ENCODE measurements at regions not wholly inside any gene's neighbourhood (a gene's known extent, or its start where the extent isn't known, plus 50 kb on each side); places are given as distances from the start of the nearest gene placed in this dataset.
A peak's percentile ranks its signal among the peaks of the same experiment; 100 is the strongest.

DNA sequence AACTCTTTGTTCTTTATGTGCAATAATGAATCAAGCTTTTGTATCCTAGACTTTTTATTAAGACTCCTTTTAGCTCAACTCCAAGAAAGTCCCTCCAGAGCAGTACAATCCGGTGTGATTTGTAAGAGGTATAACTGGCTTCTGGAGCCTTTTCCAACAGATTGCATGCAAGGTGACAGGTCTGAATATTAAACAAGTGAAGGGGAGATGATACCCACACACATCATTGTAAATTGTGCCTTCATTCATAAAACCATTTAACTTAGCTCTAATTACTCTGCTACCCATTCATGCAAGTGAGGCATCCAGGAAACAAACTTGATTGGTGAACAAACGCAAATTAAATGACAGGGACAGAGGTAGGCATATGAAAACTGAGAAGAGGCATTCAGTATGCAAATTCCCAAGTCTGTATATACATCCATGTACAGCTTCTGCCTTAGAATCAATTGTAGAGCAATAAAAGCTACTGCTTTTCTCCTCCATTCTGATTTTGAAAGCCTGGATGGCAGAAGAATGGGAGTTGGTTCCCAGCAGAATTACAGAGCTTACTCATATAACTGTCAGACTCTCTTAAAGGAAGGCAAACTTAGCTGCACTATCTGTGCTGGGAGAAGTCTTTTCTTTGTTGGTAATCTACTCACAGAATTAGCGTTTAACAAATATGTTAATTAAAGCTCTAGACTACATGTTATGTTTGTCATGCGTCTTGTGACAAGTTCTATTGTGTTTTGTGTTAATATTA lies 261.0 kb upstream of the CDH6 start:
- no peak for DNase-seq

DNA sequence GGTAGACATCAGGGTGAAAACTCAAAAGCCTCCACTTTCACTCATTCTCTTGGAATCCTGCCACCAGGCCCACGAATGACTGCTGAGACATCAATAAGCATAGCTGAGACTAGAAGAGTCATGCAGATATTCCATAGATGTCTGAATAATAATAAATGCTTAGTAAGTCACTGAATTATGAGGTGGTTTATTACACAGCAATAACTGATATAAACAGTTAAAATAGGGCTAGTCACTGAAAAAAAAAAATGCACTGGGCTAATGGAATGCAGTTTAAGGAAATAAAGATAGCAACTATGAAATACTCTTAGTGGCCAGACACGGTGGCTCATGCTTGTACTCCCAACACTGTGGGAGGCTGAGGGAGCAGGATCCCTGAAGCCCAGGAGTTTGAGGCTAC lies 262.8 kb upstream of the CDH6 start:
- DNase-seq: no peak

DNA sequence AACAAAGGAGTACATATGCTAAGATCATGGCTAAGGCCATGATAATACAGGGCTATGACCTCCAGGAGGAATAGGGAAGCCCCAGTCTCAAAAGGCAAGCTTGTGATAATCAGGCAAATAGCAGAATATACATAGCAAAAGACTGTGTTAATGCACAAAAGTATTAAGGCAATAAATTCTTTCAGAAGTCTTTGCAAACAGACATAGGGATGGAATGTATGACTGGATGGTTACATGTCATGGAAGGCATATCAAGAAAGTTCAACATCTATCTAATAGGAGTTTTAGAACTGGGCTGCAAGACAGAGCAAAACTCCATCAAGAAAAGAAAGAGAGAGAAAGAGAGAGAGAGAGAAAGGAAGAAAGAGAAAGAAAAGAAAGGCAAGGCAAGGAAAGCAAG lies 264.5 kb upstream of the CDH6 start:
- no peak for DNase-seq

DNA sequence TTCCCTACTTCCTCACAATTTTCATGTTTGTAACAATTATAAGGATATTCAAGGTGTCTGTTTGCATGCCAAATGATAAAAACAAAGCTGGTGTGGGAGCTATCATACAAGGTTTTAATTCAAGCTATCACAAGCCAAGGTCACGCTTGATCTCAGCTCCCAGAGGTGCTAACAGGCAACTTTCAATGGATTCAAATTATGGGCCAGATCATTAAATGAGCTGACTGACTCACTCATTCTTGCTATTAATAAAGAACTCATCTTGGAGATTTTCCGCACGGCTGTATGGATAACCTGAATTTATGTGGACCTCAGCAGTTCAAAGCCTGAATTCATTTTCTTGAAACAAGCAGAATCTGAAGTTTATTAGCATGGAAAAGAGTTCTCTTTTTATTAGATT lies 267.3 kb upstream of the CDH6 start:
- DNase-seq: no peak

DNA sequence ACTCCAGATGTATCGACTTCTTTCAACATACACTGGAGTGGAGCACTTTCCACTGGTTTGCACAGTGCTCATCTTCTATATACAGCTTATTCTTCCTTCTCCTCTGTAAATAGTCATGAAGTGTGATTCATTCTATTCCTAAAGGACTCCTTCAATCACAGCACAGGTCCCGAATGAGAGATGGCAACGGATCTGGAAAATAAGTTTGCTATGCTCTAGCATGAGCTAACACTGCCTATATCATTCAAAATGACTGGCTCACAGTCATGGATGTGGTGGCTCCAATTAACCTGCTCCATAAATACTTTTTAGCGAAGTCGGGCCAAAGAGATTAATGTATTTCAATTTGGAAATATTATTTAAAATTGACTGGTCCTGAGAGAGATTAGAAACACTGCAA lies 272.1 kb upstream of the CDH6 start:
- no peak for DNase-seq

DNA sequence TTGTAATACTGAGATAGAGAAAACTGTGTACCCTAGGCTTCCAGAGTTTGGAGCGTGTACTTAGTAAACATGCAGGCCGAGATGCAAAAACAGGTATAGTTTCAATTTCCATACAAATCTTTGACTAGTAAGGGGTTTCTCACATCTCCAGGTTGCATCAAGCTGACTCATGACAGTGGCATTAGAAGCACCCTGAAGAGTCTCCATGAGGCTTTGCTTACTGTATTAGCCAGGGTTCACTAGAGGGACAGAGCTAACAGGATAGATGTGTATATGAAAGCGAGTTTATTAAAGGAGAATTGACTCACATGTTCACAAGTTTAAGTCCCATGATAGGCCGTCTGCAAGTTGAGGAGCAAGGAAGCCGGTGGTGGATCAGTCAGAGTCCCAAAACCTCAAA lies 275.3 kb upstream of the CDH6 start:
- no peak for DNase-seq

DNA sequence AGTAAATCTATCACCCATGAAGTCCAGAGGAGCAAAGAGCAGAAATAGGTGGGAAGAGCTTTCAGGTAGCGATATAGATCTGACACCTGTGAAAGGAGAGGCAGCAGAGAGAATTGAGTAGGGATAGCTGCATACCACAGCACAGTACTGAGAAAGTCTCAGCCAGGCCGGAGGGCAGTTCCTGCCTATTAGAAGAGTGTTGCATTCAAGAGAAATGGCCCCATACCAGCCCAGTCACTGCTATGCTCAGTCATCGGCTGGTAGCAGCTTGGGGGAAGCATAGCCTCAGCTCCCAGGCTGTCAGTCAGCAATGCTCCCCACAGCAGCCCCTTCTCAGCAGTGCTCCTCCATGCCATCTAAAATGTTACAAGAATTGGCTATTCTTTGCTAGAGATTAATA lies 285.1 kb upstream of the CDH6 start:
- DNase-seq: no peak

DNA sequence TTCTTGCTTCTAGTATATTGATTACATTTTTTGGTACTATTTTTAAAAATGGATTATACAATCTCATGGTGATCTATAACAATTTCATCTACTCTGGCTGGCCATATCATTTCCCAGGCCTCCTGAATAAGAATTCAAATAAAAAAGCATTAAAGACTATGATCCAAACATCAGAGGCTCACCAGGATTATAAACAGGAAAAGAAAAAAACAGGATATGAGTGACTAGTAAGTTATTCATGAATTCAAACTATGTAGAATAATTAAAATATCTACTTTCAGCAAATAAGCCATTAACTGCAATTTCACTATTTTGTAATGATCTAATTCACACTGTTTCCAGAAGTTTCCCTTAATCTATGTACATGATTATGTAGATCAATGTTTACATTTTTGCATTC lies 293.1 kb upstream of the CDH6 start:
- no peak for DNase-seq

DNA sequence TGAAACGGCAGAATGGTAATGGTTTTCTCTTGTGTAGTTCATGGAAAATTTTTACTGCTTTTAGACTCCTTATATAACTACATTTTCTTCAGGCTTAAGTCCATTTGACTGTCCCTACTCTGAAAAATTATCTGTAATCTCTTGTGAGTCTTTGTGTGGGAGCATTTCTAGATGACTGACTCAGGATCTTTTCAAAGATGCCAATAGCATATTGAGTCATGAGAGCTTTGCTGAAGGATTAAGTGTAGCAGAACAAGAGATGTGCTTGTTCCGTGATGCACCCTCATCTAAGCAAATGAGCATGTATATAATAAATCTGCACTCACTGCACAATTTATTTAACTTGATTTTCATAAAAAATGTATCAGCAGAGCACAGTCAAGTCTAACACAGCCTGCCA lies 298.7 kb upstream of the CDH6 start:
- no peak for DNase-seq

DNA sequence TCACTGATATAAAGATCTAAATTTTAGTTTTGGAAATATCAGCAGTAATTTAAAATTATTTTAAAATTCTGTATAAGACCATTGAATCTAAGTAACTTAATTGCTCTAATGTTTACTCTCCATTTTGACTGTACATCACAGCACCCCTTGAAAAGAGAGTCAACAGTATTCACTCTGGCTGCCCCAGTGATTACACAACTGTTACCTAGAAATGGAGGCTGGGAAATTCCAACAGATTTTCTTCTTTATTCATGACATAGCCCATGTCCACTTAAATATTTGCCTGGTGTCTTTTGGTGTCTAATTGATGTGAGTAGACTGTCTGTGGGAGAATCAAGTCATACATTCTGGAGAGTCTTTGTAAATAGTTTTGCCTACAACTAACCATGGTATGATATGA lies 301.8 kb upstream of the CDH6 start:
- DNase-seq: no peak

DNA sequence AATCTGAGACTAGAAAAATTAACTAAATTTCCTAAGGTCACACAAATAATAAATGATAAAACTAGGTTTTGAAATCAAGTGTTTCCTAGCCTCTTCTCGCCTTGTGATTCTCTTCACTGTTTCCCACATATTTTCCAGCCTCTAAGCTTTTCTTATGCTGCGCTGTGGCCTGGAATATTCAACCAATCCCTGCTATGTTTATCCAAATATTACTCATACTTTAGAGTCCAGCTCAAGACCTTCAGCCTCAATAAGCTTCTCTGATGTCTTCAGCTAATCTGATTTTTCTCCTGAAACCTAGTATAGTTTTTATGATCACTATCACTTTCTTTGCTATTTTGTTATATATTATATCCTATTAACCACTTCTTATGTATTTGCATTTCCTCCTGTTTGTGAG lies 303.1 kb upstream of the CDH6 start:
- no peak for DNase-seq

DNA sequence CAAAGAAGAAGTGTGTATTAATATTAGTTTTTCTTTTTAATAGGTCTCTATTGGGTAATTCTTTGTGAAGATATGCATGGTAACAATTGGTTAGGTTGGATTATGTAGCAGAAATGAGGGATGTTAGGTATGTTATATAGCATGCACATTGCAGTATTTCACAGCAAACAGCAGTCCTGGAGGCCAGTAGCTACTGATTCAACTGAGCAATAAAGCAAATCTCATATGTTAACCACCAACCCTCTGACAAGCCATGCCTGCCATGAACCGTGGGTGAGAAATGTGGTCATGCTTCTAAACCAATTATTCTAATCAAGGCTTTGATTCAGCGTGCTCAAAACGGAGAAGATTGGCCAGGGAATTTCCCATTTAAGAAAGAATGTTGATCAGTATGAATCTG lies 313.0 kb upstream of the CDH6 start:
- DNase-seq: no peak

DNA sequence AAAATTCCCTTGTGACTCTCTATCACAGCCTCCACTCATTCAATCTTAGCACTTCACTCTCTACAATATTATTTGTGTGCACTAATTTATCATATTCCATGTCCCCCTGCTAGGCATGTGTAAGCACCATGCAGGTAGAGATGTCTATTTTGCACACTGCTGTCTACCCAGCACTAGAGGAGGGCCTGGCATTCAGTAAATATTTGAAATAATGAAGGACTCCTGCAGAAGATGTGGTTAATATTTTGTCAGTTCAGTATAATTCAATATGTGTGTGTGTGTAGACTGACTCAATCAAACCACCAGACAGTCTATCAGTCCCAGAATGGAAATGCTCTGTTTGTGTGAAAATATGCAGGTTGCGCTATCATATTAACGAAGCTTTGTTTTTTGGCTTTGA lies 313.6 kb upstream of the CDH6 start:
- DNase-seq: no peak

DNA sequence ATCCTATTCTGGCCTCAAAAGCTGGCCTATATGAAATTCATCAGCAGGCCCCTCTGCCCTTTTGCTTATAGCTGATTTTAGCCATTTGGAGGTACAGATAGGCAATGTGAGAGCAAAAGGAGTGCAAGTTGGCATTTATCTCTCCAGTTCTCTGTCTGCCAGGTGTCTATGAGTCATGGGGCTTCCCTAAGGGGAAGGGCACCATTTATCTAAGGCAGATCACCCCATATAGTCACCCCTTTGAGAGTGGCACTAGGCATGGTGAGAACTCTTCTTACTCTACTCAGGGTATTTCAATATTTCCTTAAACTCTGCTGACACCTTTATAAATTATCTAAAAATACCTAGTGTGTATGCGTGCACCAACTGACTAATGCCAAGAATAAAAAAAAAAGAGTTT lies 314.7 kb upstream of the CDH6 start:
- DNase-seq: no peak

DNA sequence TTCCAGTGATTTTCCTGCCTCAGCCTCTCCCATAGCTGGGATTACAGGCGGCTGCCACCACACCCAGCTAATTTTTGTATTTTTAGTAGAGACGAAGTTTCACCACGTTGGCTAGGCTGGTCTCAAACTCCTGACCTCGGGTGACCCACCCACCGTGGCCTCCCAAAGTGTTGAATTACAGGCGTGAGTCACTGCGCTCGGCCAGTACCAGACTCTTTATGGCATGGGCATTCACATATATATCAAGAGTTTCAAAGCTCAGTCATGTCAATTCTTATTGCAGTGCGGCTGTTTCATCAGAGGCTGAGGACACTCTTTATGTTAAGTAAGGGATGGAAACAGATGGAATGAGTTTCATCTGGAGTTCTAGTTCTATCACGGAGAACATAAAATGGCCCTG lies 315.2 kb upstream of the CDH6 start:
- DNase-seq: no peak

DNA sequence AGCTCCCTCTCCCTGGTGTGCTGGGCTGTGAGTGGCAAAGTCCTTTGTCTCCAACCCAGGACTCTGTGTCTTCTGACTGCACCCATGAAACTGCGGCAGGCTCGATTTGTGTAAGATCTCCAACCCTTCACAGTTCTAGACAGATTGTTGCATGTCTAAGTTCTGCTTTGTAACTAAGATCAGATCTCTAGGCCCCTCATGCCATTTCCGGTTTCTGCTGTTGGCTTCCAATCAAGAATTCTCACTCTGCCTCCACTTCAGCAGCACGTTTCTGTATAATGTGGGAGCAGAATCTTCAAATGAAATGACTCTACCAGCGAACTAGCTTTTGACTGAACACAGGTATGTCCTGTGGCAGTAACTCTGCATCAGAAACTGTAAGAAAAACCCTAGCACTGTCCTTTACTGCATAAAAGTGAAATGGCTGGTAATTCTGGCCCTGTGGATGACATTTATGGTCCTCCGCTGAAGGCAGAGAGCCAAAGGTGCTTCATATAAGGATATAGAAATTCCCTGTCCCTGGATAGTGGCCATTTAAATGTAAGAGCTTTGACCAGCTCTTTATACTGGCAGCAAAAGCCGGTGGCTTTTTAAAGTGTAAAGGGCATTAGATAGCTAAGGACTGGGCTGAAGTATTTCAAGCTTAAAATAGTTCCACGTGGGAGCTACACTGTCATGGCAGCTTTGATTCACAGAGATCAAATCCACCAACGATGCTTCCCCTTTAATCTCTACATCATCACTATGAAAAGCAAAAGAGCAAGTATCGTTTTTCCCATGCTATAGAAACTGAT lies 319.0 kb upstream of the CDH6 start:
- DNase-seq: no peak

DNA sequence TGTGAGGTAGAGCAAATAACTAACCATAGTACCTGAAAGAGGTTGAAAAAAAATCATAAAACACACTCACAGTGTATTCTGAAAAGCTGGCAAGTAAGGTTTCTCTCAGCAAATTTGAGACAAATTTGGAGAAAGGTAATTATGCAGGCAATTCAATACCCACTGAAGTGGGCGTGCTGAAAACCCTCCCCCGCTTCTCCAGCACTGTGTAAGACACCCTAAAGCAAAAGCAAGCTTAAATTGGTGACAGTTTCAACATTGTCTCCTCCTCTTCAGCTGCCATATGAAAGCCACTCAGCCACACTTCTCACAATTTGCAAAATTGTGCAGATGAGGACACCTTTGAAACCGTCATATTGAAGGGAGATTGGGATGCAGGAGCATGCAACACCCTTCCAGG lies 322.3 kb upstream of the CDH6 start:
- DNase-seq: no peak

DNA sequence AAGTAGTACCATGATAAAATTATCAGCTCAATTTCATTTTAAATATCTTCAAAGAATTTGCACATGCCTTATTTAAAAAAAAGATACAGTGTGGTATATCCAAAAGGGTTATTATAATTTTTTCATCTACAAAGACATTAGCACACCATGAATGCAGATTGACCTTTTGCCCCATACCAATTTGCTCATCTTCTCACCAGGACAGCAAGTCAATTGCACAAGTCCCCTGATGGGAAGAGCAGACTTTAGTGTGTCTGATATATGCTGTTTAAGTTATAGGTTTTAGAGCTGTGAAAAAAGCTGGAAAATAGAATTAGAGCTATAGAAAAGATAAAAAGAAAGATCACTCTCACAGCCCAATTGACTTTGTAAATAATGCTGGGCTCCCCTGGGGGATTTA lies 325.8 kb upstream of the CDH6 start:
- peak; percentile 32 for DNase-seq

DNA sequence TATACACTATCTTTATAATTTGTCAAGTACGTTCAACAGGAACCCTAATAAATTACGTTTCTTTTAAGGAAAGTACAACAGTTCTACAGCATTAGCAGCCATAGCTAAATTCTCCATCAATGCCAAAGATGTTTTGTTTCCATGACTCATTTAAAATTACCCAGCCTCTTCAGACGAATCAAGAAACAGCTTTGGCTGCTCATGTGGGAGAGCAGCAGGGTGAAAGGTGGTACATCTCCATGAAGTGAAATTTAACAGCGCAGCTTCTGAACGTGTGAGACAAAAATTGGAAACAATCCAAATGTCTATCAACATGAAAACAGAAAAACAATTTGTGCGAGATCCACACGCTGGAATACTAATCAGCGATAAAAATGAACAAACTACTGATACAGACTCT lies 327.3 kb upstream of the CDH6 start:
- DNase-seq: no peak

DNA sequence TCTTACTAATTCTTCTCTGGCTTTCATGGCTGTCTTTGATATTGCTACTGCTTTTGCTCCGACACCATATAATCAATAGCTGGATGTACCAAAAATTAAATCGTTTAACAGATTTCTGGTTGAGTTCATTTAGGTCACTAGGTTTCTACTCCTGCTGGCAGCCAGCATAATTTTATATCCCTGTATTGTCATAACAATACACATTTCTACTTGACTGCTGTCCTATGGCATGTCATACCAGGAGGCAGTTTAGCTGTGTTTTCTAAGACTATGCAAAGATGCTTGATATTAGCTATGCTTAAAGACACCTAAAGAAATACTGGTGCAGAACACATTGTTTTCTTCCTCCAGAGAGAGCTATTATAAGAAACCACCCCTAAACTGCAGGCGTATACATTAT lies 337.2 kb upstream of the CDH6 start:
- DNase-seq: no peak

DNA sequence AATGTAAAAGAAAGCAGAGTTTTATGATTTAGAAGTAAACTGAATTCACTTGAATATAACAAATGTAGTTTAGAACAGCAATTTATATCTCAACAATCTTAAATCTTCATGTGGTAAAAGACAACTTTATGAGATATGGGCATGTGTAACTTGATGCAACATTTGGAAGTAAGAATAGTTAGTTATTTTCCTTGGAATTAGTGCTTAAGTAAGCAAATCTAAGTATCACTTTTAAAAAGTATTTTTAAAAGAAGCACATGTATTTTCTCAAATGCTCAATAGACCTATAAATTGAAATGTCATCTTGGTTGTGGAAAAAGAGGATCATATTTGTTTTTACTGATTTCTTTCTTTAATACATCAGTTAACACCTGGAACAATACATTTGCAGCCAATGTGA lies 340.3 kb upstream of the CDH6 start:
- no peak for DNase-seq

DNA sequence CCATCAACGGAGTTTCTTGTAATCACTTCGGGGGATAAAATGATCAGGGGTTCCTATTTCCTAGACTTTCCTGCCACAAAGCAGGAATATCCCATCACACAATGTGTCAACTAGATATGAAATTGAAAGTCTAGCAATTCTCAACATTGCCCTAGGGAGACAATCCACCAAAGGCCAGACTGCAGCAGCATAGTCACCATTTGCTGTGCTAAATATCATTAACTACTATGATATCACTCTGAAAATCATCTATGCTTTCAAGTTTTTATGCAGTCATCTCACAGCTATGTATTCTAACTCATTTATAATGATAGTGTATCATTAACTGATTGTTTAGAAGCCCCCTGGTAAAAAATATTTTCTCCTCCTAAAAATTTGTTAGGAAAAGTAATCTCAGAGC lies 342.6 kb upstream of the CDH6 start:
- no peak for DNase-seq

DNA sequence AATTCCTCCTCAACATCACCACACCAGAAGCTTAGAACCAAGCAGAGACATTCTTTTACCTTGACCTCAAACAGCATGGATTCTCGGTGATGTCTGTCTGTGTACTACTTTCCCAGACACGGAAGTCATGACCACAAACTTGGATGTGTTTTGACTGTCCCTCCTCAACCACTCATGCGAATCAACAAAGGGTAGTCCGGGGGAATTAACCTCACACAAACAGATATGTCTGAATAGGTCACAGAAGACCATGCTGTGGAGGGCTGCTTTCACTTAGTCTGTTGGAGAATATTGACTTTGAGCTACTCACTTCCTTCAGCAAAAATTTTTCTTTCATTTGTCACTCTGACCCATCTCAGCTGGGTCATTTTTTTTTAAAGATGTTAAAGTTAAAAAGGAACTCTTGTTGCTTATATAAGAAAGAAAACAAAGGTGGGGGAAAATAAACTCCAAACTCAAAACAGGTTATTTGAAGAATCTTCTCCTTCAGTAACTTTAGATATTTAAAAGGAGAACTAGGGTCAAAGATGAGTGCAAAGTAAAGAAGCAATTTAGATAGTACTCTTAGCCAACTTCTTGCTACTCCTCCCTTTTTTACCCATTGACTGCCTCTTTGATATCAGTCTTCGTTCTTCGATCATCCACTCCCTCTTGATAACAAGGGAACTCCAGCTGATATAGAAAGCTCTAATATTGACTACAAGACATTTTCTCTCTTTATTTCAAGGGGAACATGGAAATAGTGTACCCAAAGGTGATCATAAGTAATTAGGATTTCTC lies 343.4 kb upstream of the CDH6 start:
- DNase-seq: peak; percentile 65

DNA sequence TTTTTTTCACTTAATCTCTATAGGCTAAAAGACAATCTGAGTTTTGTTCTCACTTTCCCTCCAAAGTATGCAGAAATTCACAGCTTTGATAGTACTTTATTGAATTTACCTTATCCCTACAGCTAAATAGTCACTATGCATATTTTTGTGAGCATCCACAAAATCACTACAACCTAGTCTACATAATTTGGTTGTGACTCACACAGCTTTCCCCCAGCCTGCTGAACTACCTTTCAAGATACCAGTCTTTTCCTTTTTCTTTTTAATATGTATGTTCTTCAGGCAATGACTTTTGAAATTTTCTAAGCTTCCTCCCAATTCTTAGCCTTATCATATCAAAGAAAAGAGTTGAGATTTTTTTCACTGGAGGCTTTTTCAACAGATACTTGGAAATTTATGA lies 347.3 kb upstream of the CDH6 start:
- DNase-seq: no peak

Measured in eye (tissue), 1 donor.